SH-SY5Y (cell line): ENCODE measurements at regions not wholly inside any gene's neighbourhood (a gene's known extent, or its start where the extent isn't known, plus 50 kb on each side); places are given as distances from the start of the nearest gene placed in this dataset.

Source experiments
- GATA2 ChIP-seq: IDR thresholded peaks from 2 replicates; pipeline ENCODE4 v1.6.1; 2011; ENCODE audit warnings: mild to moderate bottlenecking, low read depth, low read length
- GATA3 ChIP-seq: IDR thresholded peaks from 2 replicates; pipeline ENCODE4 v1.6.1; 2011; ENCODE audit warnings: low read depth, mild to moderate bottlenecking, low read length, moderate library complexity

DNA sequence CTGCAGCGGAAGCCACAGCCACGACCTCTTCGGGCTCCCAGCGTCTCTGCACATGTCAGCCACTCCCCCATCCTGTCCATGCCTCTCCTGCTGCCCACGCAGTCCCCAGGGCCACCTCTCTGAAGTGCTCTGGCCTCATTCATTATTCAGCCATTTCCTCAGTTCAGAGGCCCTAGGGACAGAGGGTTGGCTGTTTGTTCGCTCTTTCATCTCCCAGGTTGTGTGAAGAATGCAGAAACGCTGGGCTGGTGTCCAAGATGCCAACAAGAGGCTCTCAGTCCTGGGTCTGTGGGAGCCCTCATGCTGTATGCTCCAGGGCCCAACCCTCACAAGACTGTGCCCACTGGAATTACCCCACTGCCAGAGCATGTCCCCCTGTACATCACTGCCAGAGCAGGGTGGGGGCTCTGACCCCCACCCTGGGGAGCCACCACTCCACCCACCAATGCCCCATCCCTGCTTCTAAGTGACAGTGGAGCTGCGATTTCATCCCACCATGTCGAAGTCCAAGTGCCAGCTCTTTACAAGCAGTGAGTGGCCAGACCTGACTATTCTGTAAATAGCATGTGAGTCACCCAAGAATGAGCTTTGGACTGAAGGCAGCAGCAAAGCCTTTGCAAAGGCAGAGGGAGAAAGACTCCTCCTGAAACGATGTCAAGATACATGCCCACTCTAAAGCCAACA lies 209.6 kb downstream of the BUD13 start:
- TF ChIP-seq GATA3, result no peak
- no peak for TF ChIP-seq GATA2
